Fibroblast of skin of left biceps (primary cell): ENCODE measurements at regions not wholly inside any gene's neighbourhood (a gene's known extent, or its start where the extent isn't known, plus 50 kb on each side); places are given as distances from the start of the nearest gene placed in this dataset.
A peak's percentile ranks its signal among the peaks of the same experiment; 100 is the strongest.
"Not testable (repeated sequence)": the region's sequence is repeated elsewhere in the genome, so short reads cannot be mapped to it uniquely, and the experiment has no call there.

Experiments
- DNase-seq, 2 experiments: peaks; one replicate each; pipeline ENCODE4 v3.0.0-alpha.2; 2013; ENCODE audit warnings: low read depth in 2 of 2

GRCh38 chr10:78342827-78343653, 309.4 kb downstream of the RPS24 start:
- no peak for DNase-seq

DNA sequence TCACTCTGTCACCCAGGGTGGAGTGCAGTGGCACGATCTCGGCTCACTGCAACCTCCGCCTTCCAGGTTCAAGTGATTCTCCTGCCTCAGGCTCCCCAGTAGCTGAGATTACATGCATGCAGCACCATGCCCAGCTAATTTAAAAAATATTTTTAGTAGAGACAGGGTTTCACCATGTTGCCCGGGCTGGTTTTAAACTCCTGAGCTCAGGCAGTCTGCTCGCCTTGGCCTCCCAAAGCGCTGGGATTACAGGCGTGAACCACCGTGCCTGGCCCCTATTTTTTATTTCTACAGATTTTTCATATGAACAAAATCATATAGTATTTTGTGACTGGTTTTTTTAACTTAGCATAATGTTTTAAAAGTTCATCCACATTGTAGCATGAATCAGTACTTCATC, 310.6 kb downstream of the RPS24 start:
- not testable (repeated sequence) for DNase-seq

GRCh38 chr10:78345515-78345914, 311.9 kb downstream of the RPS24 start:
- not testable (repeated sequence) for DNase-seq

GRCh38 chr10:78346721-78347120, 313.1 kb downstream of the RPS24 start:
- DNase-seq: no peak

DNA sequence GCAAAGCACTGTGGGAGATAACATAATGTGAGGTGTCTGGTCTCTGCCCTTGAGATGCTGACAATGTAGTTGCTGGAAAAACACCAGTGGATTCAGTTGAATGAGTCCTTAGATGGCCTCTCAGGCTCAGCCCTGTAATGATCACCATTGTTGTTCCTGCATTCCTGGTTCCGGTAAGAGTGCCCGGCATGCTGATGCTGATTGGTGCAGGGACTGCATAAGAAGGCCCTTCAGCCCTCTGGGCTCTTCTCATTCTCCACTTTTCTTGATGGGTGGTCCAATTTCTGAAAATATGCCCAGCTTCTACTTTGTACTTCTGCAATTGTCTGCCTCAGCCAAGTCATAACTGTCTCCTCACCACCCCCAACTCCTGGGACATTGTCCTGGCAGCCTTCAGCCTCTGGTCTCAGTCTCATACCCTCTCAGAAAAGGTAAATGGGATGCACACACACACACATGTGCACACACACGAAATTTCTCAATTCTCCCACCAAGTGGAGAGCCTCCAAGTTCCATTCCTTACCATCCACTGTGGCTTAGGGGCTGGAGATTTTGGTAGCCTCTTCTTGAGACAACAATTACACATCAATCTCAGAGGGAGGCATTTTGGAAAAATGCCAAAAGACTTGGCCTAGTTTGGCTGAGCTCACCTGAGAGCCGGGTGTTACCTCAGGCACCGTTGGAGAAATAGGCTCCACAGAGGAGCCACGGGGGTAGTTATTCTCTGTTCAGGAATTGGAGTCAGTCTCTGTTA, 314.9 kb downstream of the RPS24 start:
- DNase-seq: no peak

DNA sequence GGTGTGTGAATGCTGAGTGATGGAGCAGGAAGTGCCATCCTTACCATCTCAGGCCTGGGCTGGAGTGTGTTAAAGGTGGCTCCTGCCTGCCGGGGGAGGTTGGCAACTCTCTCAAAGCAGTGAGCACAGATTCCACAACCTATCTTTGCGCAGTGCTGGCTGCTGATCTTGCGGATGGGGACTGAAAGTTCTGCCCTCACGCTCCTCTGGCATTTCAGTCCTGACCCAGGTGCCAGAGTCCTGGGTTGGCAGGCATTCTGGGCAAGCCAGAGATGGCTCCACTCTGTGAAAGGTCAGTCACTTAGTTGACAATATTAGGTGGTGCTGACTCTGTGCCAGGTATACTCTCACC, 315.5 kb downstream of the RPS24 start:
- no peak for DNase-seq

DNA sequence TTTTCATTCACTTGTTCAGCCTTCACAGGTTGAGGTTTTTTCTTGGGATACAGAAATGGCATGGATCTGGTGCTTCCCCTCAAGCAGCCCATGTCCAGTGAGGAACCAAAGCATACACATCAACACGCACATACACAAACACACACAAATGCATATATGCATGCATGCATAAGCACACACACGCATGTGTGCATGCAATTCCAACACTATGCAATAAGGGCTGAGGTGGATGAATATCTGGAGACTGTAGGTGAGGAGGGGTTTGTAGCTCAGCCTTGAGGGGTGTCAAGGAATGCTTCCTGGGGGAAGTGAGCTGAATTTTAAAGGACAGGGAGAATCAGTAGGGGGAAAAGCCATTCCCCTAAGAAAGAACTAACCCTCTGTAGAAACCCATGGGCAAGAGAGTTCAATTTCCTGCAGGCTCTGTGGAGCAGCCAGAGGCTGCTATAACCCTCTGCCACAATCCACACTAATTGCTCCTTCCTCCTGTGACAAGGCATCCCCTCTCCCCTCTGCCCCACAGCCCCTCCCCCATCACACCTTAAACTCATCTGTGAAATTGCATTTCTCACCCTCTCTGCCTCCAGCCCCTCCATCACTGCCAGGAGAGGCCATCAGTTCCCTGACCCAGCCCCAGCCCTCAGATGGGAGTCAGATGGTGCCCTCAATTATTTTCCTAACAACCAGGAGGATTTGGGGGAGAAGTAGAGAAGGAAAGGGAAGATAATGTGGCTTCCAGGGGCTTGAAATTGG, 316.4 kb downstream of the RPS24 start:
- no peak for DNase-seq

- no peak for DNase-seq
These were observed 317.6 kb downstream of the RPS24 start for GRCh38 chr10:78351283-78351682.

DNA sequence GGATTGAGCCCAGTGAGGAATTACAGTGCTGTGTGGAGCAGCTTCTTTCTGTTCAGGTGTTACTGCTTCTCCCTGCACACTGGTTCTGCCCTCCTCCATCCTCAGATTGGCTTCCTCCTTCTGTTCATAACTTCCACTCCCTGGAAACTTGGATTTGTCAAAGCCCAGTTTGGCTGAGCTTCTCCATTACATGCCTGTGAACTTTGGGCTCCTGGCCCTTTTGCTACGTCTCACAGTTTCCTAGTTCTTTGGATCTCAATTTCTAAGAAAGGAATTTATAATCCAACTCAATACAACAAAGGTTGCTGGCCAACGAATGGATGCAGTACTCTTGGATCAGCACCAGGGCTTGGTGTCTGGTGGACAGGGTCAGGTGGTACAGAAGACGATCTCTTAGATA, 318.1 kb downstream of the RPS24 start:
- no peak for DNase-seq

- DNase-seq: no peak
These were observed 320.0 kb downstream of the RPS24 start for GRCh38 chr10:78353636-78354035.

DNA sequence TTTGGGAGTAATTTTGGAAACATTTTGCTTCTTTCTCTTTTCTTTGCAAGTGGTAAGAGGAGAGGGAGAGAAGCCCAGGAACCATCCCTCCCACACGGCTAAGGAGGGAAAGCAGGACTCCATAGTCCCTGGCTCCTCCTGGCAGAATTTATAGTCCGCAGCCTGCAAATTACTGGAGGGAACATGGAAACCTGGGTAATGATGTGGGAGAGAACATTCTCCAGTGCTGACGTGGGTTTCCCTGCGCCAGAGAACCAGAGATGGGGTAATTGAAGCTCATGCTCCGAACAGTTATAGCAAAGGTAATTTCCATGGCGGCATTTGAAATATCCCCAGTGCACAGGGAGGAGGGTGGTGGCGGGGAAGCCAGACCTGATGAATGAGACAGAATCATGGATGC, 320.4 kb downstream of the RPS24 start:
- DNase-seq: no peak

- no peak for DNase-seq
These were observed 322.7 kb downstream of the RPS24 start for GRCh38 chr10:78356291-78356900.

DNA sequence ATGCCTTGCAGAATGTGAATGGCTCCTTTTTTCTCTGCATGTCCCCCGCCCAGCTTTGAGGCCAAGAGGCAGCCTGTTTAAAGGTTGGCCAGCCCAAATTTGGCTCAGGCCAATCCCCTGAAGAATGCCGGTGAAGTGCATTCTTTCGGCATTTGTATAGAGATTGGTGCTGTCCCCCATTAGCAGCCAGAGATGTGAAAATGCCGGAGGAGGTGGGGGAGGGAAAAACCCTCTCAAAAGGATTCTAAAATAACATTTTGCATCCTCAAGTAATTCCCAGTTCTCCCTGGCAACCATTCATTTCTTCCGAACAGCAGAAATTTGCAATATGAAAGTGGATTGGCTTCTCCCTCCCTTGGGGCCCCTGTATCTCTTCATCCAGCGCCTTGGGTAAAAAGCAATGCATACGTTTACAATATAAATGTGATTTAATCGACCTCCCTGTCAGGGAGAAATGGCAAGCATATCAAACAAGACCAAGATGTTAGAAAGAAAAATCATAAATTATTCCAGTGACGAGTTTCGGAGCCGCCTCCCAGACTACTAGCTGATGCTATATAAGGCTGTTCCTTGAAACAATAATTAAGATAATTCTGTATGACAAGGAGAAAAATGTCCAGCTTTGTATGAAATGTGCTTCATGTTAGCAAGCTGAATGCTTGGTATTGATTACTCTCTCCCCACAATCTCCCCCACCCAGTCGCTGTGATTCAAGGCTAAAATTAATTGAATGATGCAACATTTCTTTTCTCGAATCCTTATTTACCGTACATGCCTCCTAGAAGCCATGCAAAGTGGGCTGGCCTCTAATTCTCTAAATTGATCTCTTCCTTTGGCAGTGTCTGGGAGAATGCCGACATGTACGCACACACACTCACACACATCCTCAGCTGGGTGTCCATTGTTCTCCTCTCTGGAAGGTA, 323.7 kb downstream of the RPS24 start:
- DNase-seq: peak; percentile 92 to 94

GRCh38 chr10:78358351-78358750, 324.7 kb downstream of the RPS24 start:
- no peak for DNase-seq

DNA sequence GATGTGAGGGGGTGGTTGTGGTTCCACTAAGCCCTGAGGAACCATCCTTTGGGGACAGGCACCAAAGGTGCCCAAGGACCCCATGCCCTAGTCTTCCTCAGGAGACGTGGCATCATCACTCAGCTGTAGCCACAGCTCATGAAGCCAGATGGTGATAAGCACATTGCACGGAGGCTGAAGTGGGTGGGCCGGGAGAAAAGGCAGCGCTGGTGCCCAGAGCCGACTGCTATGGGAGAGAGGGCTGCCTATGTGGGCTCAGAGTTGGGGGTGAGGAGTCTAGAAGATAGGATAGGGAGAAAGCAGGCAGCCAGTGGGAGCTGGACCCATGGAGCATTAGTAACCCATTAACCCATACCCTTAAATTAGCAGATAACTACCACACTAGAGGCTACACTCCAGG, 325.3 kb downstream of the RPS24 start:
- no peak for DNase-seq

DNA sequence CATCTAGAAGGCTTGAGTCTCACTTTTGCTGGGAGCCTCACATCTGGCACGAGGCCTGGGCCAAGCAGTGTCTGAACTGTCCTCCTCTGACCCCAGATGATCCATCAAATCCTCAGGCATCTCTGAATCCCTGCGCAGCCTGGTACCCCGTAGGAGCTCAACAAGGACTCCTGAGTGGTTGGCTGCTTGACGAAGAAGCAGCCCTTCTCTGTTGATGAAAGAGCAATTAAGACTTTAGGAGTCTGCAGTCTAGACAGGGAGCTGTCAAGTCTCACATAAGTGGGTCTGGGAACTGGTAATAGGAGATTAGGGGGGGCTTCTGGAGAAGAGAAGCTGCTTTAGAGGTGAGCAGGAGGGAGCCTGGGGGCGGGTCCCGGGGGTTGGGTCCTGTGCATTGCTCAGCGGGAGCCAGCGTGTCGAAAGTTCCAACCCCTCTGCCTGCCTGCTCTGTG, 326.0 kb downstream of the RPS24 start:
- no peak for DNase-seq

DNA sequence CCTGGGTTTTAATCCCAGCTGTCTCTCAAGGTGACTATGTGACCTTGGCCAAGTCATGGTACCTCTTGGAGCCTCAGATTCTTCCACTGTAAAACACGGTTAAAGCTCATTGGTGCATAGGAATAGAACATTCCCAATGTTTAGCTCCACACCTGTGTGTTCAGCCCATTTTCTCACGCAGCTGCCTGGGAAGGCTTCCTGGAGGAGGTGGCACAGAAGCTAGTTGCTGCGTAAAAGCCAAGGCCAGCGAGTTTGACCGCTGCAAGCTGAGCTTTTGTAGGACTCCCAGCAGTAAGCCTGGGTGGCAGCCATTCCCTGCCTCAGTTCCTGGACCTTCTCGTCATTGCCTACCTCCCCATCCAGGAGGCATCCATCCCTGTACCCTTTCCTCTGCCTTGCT, 326.6 kb downstream of the RPS24 start:
- DNase-seq: no peak

- no peak for DNase-seq
These were observed 327.4 kb downstream of the RPS24 start for GRCh38 chr10:78361031-78361430.

DNA sequence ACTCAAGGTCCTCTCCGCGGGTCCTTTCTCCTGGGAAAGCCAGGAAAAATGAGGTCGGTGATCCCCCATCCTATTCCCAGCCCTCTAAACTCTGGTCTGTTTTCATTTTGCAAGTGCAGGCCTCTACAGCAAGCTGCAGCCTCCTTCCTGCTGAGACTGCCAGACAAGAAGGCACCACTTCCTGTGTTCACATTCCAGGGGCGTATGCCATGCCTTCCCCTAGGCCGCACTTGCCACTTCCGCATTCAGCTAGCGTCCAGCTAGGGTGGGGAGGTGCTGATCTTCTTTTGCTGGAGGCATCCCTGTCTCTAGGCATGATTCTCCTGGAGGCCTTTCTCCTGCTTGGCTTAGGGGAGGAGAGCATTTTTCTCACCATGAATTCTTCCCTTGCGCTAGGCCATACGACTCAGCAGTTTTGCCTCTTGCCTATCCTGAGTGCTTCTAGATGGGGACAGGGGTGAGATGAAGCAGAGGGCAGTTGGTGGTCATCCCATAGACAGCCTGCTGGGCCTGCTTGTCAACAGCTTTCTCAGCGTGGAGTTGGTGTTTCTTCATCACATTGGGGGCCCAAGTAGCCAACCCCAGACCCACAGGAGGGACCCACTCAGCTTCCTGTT, 328.9 kb downstream of the RPS24 start:
- peak in 1 of 2 experiments; percentile 34 for DNase-seq

DNA sequence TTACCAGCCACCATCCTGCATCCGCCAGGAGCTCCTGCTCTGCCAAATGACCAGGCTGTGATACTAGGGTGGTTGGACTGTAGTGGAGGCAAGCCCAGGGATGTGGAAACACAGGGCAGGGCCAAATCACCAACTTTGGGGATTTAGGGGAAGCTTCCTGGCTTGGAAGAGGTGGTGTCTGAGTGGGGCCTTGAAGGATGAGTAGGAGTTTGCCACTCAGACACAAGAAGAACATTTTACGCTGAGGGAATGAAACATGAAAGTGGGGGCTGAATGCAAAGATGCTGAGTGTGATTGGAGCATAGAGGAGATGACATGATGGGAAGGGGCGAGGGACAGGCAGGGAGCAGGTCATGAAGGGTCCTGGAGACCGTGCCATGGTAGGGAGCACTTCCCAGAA, 329.5 kb downstream of the RPS24 start:
- DNase-seq: no peak
